Neural progenitor cell (in vitro differentiated cells): ENCODE measurements at regions not wholly inside any gene's neighbourhood (a gene's known extent, or its start where the extent isn't known, plus 50 kb on each side); places are given as distances from the start of the nearest gene placed in this dataset.

Experiments used
- CTCF ChIP-seq: fragments of 200-600 bp; sonication (generic); IDR thresholded peaks from 2 replicates; pipeline ENCODE4 v1.5.1; 2017; ENCODE audit warnings: antibody characterized with exemption, mild to moderate bottlenecking
- EZH2 ChIP-seq: fragments of 200-600 bp; sonication (generic); IDR thresholded peaks from 2 replicates; pipeline ENCODE4 v1.6.1; 2017; ENCODE audit warnings: antibody characterized with exemption, mild to moderate bottlenecking, moderate library complexity

GRCh38 chr3:164679245-164679644 is 399.1 kb downstream of the SI start:
- TF ChIP-seq CTCF: no peak
- TF ChIP-seq EZH2: no peak
